ENCODE measurements at regions not wholly inside any gene's neighbourhood (a gene's known extent, or its start where the extent isn't known, plus 50 kb on each side); places are given as distances from the start of the nearest gene placed in this dataset.

DNA sequence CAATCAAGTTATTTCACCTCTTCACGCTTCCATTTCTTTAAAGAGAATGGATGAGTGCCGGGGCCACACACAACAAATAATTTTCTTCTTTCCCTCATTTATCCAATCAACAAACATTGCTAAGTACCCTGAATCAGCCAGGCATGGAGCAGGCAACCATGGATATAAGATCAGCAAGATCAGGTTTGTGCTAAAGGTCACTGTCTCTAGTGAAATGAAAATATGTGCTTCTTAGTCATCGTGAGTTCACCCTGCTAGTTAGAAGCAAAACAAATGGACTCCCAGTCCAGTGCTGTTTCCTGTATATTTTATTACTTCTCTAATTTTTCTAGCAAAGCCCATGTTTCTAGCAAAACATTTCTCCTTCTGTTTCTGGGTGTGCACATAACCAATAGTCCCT is 629.2 kb downstream of the BNC2 start:
- no peaks in the 10 kb centered on the region for H3K9me3 ChIP-seq
- TF ChIP-seq, protein P1, sequence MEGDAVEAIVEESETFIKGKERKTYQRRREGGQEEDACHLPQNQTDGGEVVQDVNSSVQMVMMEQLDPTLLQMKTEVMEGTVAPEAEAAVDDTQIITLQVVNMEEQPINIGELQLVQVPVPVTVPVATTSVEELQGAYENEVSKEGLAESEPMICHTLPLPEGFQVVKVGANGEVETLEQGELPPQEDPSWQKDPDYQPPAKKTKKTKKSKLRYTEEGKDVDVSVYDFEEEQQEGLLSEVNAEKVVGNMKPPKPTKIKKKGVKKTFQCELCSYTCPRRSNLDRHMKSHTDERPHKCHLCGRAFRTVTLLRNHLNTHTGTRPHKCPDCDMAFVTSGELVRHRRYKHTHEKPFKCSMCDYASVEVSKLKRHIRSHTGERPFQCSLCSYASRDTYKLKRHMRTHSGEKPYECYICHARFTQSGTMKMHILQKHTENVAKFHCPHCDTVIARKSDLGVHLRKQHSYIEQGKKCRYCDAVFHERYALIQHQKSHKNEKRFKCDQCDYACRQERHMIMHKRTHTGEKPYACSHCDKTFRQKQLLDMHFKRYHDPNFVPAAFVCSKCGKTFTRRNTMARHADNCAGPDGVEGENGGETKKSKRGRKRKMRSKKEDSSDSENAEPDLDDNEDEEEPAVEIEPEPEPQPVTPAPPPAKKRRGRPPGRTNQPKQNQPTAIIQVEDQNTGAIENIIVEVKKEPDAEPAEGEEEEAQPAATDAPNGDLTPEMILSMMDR (IDR thresholded peaks at IDR 0.05; ENCODE audit: insufficient read depth in 1 of 2, low read depth in 1 of 2, low read length in 1 of 2, severe bottlenecking in 1 of 2, unreplicated experiment in 1 of 2): no peak
- no peaks in the 10 kb centered on the region for H3K36me3 ChIP-seq (ENCODE audit: control insufficient read depth, insufficient read depth, low read length)
- H3K4me1 ChIP-seq: no peaks in the 10 kb centered on the region
- intact Hi-C loops (cut with micrococcal nuclease; ENCODE audit: unreplicated experiment): no loop called here
- no peak overlapping the region for H3K4me3 ChIP-seq (ENCODE audit: low read depth, low read length)
- Mint-ChIP-seq H3K4me1 (ENCODE audit: low read depth, unreplicated experiment) (no peaks in the 10 kb centered on the region), H3K36me3 (ENCODE audit: insufficient read depth, unreplicated experiment) (no peaks in the 10 kb centered on the region), H3K27me3 (ENCODE audit: insufficient read depth, unreplicated experiment) (no peaks in the 10 kb centered on the region), H3K27ac (ENCODE audit: unreplicated experiment) (no peak overlapping the region), H3K9me3 (ENCODE audit: unreplicated experiment) (no peaks in the 10 kb centered on the region), H3K4me3 (ENCODE audit: unreplicated experiment) (no peak overlapping the region)
- BruUV-seq (replicated peaks): no TSS peak
- ChIA-PET POLR2A (no interaction called here), CTCF (no interaction called here)
- no peaks in the 10 kb centered on the region for H3K27me3 ChIP-seq (replicated peaks; ENCODE audit: control insufficient read depth, insufficient read depth, low read length)
- no peak for DNase-seq

DNA sequence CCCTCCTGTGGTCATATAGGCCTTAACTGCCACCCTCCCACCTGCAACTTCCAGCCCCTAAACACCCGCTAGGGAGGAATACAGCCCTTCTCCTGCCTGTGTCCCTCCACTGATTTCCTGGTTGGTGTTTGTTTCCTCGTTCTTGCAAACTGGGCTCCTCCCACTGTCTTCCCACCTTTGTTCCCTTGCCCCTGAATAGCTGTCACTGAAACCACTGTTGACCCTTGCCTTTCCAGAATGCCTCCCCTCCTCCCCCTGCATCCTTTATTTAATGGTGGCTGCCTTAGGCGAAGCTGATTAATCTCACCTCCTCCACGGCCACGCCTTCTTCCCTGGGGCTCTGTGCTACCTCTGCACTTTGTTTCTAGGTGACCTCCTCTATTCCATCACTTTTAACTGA is 626.7 kb downstream of the BNC2 start:
- Mint-ChIP-seq H3K36me3 (ENCODE audit: insufficient read depth, unreplicated experiment) (no peaks in the 10 kb centered on the region), H3K4me1 (ENCODE audit: low read depth, unreplicated experiment) (no peaks in the 10 kb centered on the region), H3K9me3 (ENCODE audit: unreplicated experiment) (no peaks in the 10 kb centered on the region), H3K27ac (ENCODE audit: unreplicated experiment) (no peak overlapping the region), H3K27me3 (ENCODE audit: insufficient read depth, unreplicated experiment) (no peaks in the 10 kb centered on the region), H3K4me3 (ENCODE audit: unreplicated experiment) (no peak overlapping the region)
- H3K27me3 ChIP-seq (replicated peaks; ENCODE audit: control insufficient read depth, insufficient read depth, low read length): no peaks in the 10 kb centered on the region
- H3K4me1 ChIP-seq: no peaks in the 10 kb centered on the region
- no peaks in the 10 kb centered on the region for H3K9me3 ChIP-seq
- intact Hi-C loops (cut with micrococcal nuclease; ENCODE audit: unreplicated experiment): no loop called here
- DNase-seq: no peak
- POLR2A ChIA-PET: no interaction called here
- no TSS peak for BruUV-seq (replicated peaks)
- TF ChIP-seq, protein P1 (IDR thresholded peaks at IDR 0.05; ENCODE audit: insufficient read depth in 1 of 2, low read depth in 1 of 2, low read length in 1 of 2, severe bottlenecking in 1 of 2, unreplicated experiment in 1 of 2): no peak
- no peaks in the 10 kb centered on the region for H3K36me3 ChIP-seq (ENCODE audit: control insufficient read depth, insufficient read depth, low read length)
- H3K4me3 ChIP-seq (ENCODE audit: low read depth, low read length): no peak overlapping the region
- CTCF ChIA-PET: no interaction called here

DNA sequence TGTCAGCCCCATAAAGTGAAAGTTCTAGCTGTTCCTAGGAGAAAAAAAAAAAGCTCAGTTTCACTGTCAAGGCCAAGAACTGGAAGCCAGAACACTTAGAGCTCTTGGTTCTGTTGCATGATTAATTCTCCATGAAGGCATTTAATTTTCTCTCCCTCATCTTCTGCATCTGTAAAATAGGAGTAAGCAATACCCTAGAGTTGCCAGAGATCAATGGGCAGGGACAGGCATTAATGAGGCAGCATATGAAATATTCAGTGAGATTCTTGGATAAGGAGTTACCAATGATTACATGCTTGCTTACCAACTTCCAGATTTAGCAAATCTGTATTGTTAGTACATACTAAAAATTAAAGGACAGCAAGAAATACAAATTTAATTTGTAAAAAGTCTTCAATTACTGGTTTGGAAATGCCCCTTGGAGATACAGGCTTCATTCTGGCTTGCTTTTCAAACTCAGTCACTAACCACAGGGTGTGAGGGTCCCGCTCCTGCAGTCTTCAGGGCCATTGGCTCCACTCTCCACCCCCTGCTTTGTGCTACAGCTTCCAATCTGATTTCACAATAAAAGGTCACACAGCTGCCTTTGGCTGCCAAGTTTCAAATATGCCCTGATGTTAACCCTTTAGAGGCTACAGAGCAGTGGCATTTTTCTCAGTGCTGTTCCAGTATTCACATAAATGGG is 624.6 kb downstream of the BNC2 start:
- Histone ChIP-seq H3K36me3 (ENCODE audit: control insufficient read depth, insufficient read depth, low read length) (no peaks in the 10 kb centered on the region), H3K27me3 (replicated peaks; ENCODE audit: control insufficient read depth, insufficient read depth, low read length) (no peaks in the 10 kb centered on the region), H3K4me1 (no peaks in the 10 kb centered on the region), H3K9me3 (no peaks in the 10 kb centered on the region), H3K4me3 (ENCODE audit: low read depth, low read length) (no peak overlapping the region)
- Mint-ChIP-seq H3K36me3 (ENCODE audit: insufficient read depth, unreplicated experiment) (no peaks in the 10 kb centered on the region), H3K27me3 (ENCODE audit: insufficient read depth, unreplicated experiment) (no peaks in the 10 kb centered on the region), H3K4me1 (ENCODE audit: low read depth, unreplicated experiment) (no peaks in the 10 kb centered on the region), H3K9me3 (ENCODE audit: unreplicated experiment) (no peaks in the 10 kb centered on the region), H3K4me3 (ENCODE audit: unreplicated experiment) (no peak overlapping the region), H3K27ac (ENCODE audit: unreplicated experiment) (no peak overlapping the region)
- DNase-seq: no peak
- intact Hi-C loops (cut with micrococcal nuclease; ENCODE audit: unreplicated experiment): no loop called here
- BruUV-seq (replicated peaks): no TSS peak
- CTCF ChIA-PET: no interaction called here
- POLR2A ChIA-PET: no interaction called here
- TF ChIP-seq, protein P1 (IDR thresholded peaks at IDR 0.05; ENCODE audit: insufficient read depth in 1 of 2, low read depth in 1 of 2, low read length in 1 of 2, severe bottlenecking in 1 of 2, unreplicated experiment in 1 of 2): no peak

Data from Caco-2 (cell line).